ENCODE measurements at regions not wholly inside any gene's neighbourhood (a gene's known extent, or its start where the extent isn't known, plus 50 kb on each side); places are given as distances from the start of the nearest gene placed in this dataset.

- WGBS (ENCODE audit: extremely low coverage, insufficient coverage, insufficient read length), result no CpG with 5 or more reads among the region's 5 CpGs
- H3K23ac ChIP-seq (ENCODE audit: low read length), result no peak overlapping the region
- no peak overlapping the region for H2BK5ac ChIP-seq (ENCODE audit: low read depth, low read length, poor library complexity)
- H2AK5ac ChIP-seq (ENCODE audit: low read length), result no peak overlapping the region
- H3K18ac ChIP-seq (ENCODE audit: low read length), result no peak overlapping the region
- no peak overlapping the region for H3K9ac ChIP-seq (ENCODE audit: low read length)
- peaks cover 2% of the 10 kb centered on the region for H3K9me3 ChIP-seq (ENCODE audit: insufficient read depth, low read depth, low read length)
- DNase-seq, result no peak
- H2AFZ ChIP-seq (ENCODE audit: insufficient read depth, low read length, poor library complexity), result no peak overlapping the region
- H4K12ac ChIP-seq (ENCODE audit: low read depth, low read length), result no peak overlapping the region
- H4K91ac ChIP-seq (ENCODE audit: low read depth, low read length), result no peak overlapping the region
- H3K14ac ChIP-seq (ENCODE audit: low read length), result no peak overlapping the region
- H2BK120ac ChIP-seq (ENCODE audit: insufficient read depth, low read length, poor library complexity), result no peak overlapping the region
- H3K27ac ChIP-seq (ENCODE audit: low read depth, low read length), result no peak overlapping the region
- H2BK12ac ChIP-seq (ENCODE audit: low read length), result no peak overlapping the region
- no peak overlapping the region for H3K4me2 ChIP-seq (ENCODE audit: low read length)
- no peaks in the 10 kb centered on the region for H3K79me2 ChIP-seq (ENCODE audit: control insufficient read depth, insufficient read depth, low read length, poor library complexity)
- no peak overlapping the region for H3K4ac ChIP-seq (ENCODE audit: low read depth, low read length)
- H3K4me1 ChIP-seq (ENCODE audit: control insufficient read depth in 1 of 2, insufficient read depth in 2 of 2, low read length in 2 of 2), result no peaks in the 10 kb centered on the region
- H3K4me3 ChIP-seq (ENCODE audit: low read depth, low read length), result no peak overlapping the region
- no peaks in the 10 kb centered on the region for H3K36me3 ChIP-seq (ENCODE audit: control insufficient read depth in 1 of 2, insufficient read depth in 2 of 2, low read length in 2 of 2)
- no peaks in the 10 kb centered on the region for H3K79me1 ChIP-seq (ENCODE audit: low read length)
- H4K8ac ChIP-seq (ENCODE audit: low read depth, low read length), result no peak overlapping the region
- no peaks in the 10 kb centered on the region for H3K27me3 ChIP-seq (ENCODE audit: insufficient read depth, low read length)
Observed at GRCh38 chr19:31626941-31627340, 277.7 kb upstream of the TSHZ3 start.

DNA sequence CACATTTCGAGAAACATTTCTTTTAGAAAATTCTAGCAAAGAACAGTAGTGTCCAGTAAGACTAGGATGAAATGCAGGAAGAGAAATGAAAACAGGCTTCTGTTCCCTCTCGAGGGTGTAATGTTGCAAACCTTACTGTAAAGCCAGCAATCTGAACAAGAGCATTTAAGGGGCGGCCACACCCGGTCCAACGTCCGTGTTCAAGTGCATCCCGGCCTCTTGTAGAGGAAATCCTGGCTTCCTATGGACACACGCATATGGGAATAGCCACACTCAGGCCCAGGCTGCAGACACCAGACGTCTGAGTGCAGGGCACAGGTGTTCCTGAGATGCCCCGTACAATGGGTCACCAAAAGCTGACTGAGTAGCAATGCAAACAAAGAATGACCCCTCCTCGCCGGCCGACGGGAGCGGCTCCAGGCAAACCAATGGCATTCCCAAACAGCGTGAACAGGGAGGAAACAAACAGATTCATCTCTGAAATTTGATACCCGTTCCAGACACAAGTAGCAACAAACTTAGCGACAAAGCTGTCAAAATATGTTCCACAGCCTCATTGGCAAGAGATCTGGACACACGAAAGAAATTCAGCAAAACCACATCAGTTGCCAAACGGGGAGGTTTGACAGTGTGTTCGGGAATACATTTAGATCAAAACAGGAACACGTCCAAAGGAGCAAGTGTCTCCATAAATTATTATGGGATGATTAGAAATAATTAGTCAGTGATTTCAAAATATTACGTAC is 278.6 kb upstream of the TSHZ3 start:
- no peaks in the 10 kb centered on the region for H3K79me1 ChIP-seq (ENCODE audit: low read length)
- H2BK120ac ChIP-seq (ENCODE audit: insufficient read depth, low read length, poor library complexity), result no peak overlapping the region
- no peak overlapping the region for H3K4ac ChIP-seq (ENCODE audit: low read depth, low read length)
- H3K4me2 ChIP-seq (ENCODE audit: low read length), result no peak overlapping the region
- WGBS (ENCODE audit: extremely low coverage, insufficient coverage, insufficient read length), result no CpG with 5 or more reads among the region's 23 CpGs
- H3K14ac ChIP-seq (ENCODE audit: low read length), result no peak overlapping the region
- no peak overlapping the region for H4K91ac ChIP-seq (ENCODE audit: low read depth, low read length)
- peaks cover under 1% of the 10 kb centered on the region for H3K9me3 ChIP-seq (ENCODE audit: insufficient read depth, low read depth, low read length)
- no peak overlapping the region for H3K27ac ChIP-seq (ENCODE audit: low read depth, low read length)
- H2BK5ac ChIP-seq (ENCODE audit: low read depth, low read length, poor library complexity), result no peak overlapping the region
- no peak overlapping the region for H4K8ac ChIP-seq (ENCODE audit: low read depth, low read length)
- H2BK12ac ChIP-seq (ENCODE audit: low read length), result no peak overlapping the region
- H3K4me3 ChIP-seq (ENCODE audit: low read depth, low read length), result no peak overlapping the region
- no peaks in the 10 kb centered on the region for H3K27me3 ChIP-seq (ENCODE audit: insufficient read depth, low read length)
- H2AFZ ChIP-seq (ENCODE audit: insufficient read depth, low read length, poor library complexity), result no peak overlapping the region
- no peaks in the 10 kb centered on the region for H3K4me1 ChIP-seq (ENCODE audit: control insufficient read depth in 1 of 2, insufficient read depth in 2 of 2, low read length in 2 of 2)
- H2AK5ac ChIP-seq (ENCODE audit: low read length), result no peak overlapping the region
- H4K12ac ChIP-seq (ENCODE audit: low read depth, low read length), result no peak overlapping the region
- H3K23ac ChIP-seq (ENCODE audit: low read length), result no peak overlapping the region
- H3K9ac ChIP-seq (ENCODE audit: low read length), result no peak overlapping the region
- no peaks in the 10 kb centered on the region for H3K79me2 ChIP-seq (ENCODE audit: control insufficient read depth, insufficient read depth, low read length, poor library complexity)
- H3K18ac ChIP-seq (ENCODE audit: low read length), result no peak overlapping the region
- H3K36me3 ChIP-seq (ENCODE audit: control insufficient read depth in 1 of 2, insufficient read depth in 2 of 2, low read length in 2 of 2), result no peaks in the 10 kb centered on the region
- no peak for DNase-seq

DNA sequence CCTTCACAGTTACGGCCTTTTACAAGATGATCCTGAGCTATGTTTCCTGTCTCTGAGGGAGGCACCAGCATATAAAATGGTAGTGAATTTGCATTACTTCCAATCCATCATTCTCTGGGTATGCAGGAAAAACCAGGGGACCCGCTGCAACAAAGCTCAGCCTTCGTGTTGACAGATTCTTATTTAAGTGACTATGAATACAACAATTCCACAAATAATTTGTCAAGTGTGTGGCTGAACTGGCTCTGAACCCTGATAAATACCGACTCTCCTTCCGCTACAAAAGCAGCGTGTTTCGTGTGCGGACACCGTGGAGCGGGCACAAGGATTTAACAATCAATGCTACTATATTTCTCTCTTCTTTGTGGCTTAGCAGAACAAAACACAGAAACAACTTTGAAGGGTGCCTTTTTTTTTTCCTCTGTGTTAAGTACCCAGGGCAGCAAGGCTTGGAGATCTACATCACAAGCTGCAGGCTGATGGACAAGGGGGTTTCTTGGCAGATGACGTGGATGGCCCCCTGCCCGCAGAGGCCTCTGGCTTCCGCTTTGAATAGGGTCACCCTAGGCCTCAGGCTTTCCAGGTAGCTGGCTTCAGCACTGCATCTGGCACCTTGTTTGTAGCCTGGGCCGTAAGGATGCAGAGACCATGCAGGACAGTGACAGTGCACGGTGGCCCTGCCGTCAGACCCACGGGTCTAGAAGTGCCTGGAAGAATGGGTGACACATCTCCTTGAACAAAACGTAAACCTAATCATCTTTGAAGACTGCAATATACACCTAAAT is 280.5 kb upstream of the TSHZ3 start:
- Histone ChIP-seq H3K79me2 (ENCODE audit: control insufficient read depth, insufficient read depth, low read length, poor library complexity) (no peaks in the 10 kb centered on the region), H2BK12ac (ENCODE audit: low read length) (no peak overlapping the region), H4K12ac (ENCODE audit: low read depth, low read length) (no peak overlapping the region), H3K27me3 (ENCODE audit: insufficient read depth, low read length) (no peaks in the 10 kb centered on the region), H3K9me3 (ENCODE audit: insufficient read depth, low read depth, low read length) (no peaks in the 10 kb centered on the region), H3K27ac (ENCODE audit: low read depth, low read length) (no peak overlapping the region), H2BK120ac (ENCODE audit: insufficient read depth, low read length, poor library complexity) (no peak overlapping the region), H4K8ac (ENCODE audit: low read depth, low read length) (no peak overlapping the region), H3K4me3 (ENCODE audit: low read depth, low read length) (no peak overlapping the region), H4K91ac (ENCODE audit: low read depth, low read length) (no peak overlapping the region), H3K4me2 (ENCODE audit: low read length) (no peak overlapping the region), H3K23ac (ENCODE audit: low read length) (no peak overlapping the region), H3K9ac (ENCODE audit: low read length) (no peak overlapping the region), H3K79me1 (ENCODE audit: low read length) (no peaks in the 10 kb centered on the region), H2AK5ac (ENCODE audit: low read length) (no peak overlapping the region), H2BK5ac (ENCODE audit: low read depth, low read length, poor library complexity) (no peak overlapping the region), H3K4ac (ENCODE audit: low read depth, low read length) (no peak overlapping the region), H3K18ac (ENCODE audit: low read length) (no peak overlapping the region), H2AFZ (ENCODE audit: insufficient read depth, low read length, poor library complexity) (no peak overlapping the region), H3K14ac (ENCODE audit: low read length) (no peak overlapping the region), H3K36me3 (ENCODE audit: control insufficient read depth in 1 of 2, insufficient read depth in 2 of 2, low read length in 2 of 2) (no peaks in the 10 kb centered on the region), H3K4me1 (ENCODE audit: control insufficient read depth in 1 of 2, insufficient read depth in 2 of 2, low read length in 2 of 2) (no peaks in the 10 kb centered on the region)
- no CpG with 5 or more reads among the region's 18 CpGs for WGBS (ENCODE audit: extremely low coverage, insufficient coverage, insufficient read length)
- no peak for DNase-seq

DNA sequence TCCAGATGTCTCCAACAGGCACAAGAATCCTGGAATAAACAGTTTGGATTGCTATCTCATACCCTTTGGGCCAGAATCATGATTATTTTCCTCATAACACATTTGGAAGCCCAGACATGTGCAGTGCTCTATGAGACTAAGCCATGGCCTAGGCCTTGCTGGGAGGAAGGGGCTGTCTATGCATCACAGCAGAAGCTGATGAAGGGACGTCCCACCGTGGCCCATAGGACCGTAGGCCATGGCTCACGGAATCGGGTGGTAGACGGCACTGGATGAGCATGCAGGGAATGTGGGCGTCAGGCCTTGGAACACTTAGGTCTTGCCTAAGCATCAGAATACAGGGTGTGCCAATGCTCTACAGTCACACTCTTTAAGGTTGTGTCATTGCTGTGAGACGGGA is 283.8 kb upstream of the TSHZ3 start:
- Histone ChIP-seq H2AK5ac (ENCODE audit: low read length) (no peak overlapping the region), H4K8ac (ENCODE audit: low read depth, low read length) (no peak overlapping the region), H2BK5ac (ENCODE audit: low read depth, low read length, poor library complexity) (no peak overlapping the region), H3K36me3 (ENCODE audit: control insufficient read depth in 1 of 2, insufficient read depth in 2 of 2, low read length in 2 of 2) (no peaks in the 10 kb centered on the region), H3K4me1 (ENCODE audit: control insufficient read depth in 1 of 2, insufficient read depth in 2 of 2, low read length in 2 of 2) (no peaks in the 10 kb centered on the region), H3K27ac (ENCODE audit: low read depth, low read length) (no peak overlapping the region), H3K79me1 (ENCODE audit: low read length) (no peaks in the 10 kb centered on the region), H2BK120ac (ENCODE audit: insufficient read depth, low read length, poor library complexity) (no peak overlapping the region), H4K91ac (ENCODE audit: low read depth, low read length) (no peak overlapping the region), H4K12ac (ENCODE audit: low read depth, low read length) (no peak overlapping the region), H3K23ac (ENCODE audit: low read length) (no peak overlapping the region), H3K4me3 (ENCODE audit: low read depth, low read length) (no peak overlapping the region), H3K27me3 (ENCODE audit: insufficient read depth, low read length) (no peaks in the 10 kb centered on the region), H2BK12ac (ENCODE audit: low read length) (no peak overlapping the region), H3K4ac (ENCODE audit: low read depth, low read length) (no peak overlapping the region), H3K9ac (ENCODE audit: low read length) (no peak overlapping the region), H3K14ac (ENCODE audit: low read length) (no peak overlapping the region), H3K4me2 (ENCODE audit: low read length) (no peak overlapping the region), H3K9me3 (ENCODE audit: insufficient read depth, low read depth, low read length) (no peaks in the 10 kb centered on the region), H2AFZ (ENCODE audit: insufficient read depth, low read length, poor library complexity) (no peak overlapping the region), H3K18ac (ENCODE audit: low read length) (no peak overlapping the region), H3K79me2 (ENCODE audit: control insufficient read depth, insufficient read depth, low read length, poor library complexity) (no peaks in the 10 kb centered on the region)
- no peak for DNase-seq
- no CpG with 5 or more reads among the region's 8 CpGs for WGBS (ENCODE audit: extremely low coverage, insufficient coverage, insufficient read length)
